DMS153 treated with DMSO at 0.1 percent for 48 hours (cell line): ENCODE measurements at regions not wholly inside any gene's neighbourhood (a gene's known extent, or its start where the extent isn't known, plus 50 kb on each side); places are given as distances from the start of the nearest gene placed in this dataset.

ENCODE experiments used
- DNase-seq: peaks from one replicate; lab custom pipeline; 2025; ENCODE audit not compliant: unreplicated experiment; lab: John Stamatoyannopoulos, UW

DNA sequence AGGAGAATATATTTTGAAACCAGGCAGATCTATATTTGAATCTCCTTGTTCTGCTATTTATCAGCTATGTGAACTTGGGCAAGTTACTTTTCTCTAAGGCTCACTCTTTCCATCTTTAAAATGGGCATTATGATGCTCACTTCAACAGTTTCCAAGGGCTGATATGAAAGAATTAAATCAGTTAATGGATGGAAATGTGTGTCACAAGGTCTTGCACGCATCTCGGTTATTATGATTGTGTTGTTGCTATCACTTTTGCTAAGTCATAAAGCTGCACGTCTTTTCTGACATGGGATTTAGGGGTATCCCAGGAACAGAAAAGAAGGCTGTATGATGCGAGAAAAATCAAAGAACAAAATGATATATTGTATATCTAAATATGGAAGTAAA, 721.5 kb upstream of the TBX3 start:
- no peak for DNase-seq

GRCh38 chr12:115404761-115405470, 720.9 kb upstream of the TBX3 start:
- no peak for DNase-seq

GRCh38 chr12:115403689-115404088, 719.7 kb upstream of the TBX3 start:
- DNase-seq: no peak

DNA sequence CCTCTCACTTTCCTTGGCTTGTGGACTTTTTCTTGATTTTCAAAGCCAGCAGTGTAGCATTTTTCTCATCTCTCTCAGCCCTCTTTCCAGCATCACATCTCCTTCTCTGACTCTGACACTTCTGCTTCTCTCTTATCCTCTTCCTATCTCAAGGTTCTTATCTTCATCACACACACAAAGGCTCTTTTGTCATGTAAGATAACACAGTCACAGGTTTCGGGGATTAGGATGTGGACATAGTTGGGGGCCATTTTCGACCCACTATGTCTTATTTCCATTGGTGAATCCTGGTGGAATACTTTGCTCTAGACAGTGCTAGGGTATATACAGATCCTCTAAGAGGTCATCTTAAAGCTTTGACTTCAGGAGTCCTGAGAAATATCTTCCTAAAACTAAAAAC, 719.3 kb upstream of the TBX3 start:
- DNase-seq: no peak

- no peak for DNase-seq
These were observed 718.6 kb upstream of the TBX3 start for GRCh38 chr12:115402443-115403180.

DNA sequence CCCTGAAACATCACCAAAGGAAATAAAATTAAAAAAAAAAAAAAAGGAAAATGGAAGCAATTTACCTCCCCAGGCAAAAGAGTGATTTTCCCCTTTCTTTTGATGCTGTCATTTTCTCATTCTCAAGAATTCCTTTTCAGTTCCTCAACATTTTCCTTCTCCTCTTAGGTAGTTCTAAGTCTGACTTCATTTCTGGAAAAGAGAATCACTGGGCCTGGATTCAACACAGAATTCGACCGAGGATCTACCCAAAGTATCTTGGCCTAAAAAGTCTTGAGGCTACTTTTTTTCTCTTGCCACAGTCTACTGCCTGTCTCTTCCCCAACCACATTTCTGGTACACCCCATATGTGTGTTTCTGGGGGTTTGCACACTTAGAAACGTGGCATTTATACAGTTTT, 717.8 kb upstream of the TBX3 start:
- no peak for DNase-seq

- DNase-seq: no peak
These were observed 716.0 kb upstream of the TBX3 start for GRCh38 chr12:115400011-115400410.

GRCh38 chr12:115398311-115398781, 714.4 kb upstream of the TBX3 start:
- DNase-seq: no peak

GRCh38 chr12:115396567-115396966, 712.6 kb upstream of the TBX3 start:
- no peak for DNase-seq

- DNase-seq: peak; percentile 54
These were observed 710.7 kb upstream of the TBX3 start for GRCh38 chr12:115394496-115395220.

DNA sequence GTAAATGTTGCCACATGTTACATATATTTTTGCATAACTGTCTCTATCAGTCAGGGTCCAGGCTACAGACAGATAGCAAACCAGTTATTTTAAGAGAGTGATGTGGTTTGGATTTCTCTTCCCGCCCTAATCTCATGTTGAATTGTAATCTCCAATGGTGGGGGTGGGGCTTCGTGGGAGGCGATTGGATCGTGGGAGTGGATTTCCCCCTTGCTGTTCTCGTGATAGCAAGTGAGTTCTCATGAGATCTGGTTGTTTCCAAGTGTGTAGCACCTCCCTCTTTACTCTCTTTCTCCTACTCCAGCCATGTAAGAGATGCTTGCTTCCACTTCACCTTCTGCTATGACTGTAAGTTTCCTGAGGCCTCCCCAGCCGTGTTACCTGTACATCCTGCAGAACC, 704.2 kb upstream of the TBX3 start:
- DNase-seq: no peak

DNA sequence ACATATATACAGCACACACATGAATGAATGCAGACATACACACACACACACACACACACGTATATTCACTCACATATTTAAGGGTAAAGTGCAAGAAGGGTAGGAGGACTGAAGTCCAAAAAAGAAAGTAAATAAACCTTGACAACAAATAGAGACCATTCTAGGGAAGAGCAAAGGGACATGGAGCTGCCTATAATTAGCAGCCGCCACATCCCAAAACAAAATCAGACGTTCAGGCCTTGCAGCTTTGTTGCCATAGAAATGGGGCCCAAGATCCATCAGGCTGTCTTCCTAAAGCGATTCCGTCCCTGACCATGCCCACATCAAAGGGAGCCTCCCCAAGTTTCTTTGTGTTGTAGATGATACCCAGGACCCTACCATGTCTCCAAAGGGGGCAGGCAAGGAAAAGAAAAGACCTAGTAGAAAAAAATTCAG, 703.5 kb upstream of the TBX3 start:
- no peak for DNase-seq

- DNase-seq: no peak
These were observed 703.0 kb upstream of the TBX3 start for GRCh38 chr12:115386946-115387345.

DNA sequence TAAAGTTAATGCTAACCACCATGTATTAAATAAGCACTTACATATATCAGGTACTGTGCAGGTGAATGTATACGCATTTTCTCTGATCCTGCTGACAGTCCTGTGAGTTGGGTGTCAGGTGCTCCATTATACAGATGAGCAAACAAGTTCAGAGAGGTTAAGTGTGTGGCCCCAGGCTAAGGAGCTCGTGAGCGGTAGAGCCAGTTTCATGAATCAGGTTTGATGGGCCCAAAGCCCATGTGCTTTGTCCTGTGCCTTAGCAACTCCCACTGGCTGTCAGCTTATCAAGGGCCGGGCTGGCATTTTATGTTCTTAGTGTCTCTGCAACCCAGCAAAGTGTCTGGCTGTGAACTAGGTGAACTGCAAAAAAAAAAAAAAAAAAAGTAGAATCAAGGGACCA, 701.2 kb upstream of the TBX3 start:
- no peak for DNase-seq

DNA sequence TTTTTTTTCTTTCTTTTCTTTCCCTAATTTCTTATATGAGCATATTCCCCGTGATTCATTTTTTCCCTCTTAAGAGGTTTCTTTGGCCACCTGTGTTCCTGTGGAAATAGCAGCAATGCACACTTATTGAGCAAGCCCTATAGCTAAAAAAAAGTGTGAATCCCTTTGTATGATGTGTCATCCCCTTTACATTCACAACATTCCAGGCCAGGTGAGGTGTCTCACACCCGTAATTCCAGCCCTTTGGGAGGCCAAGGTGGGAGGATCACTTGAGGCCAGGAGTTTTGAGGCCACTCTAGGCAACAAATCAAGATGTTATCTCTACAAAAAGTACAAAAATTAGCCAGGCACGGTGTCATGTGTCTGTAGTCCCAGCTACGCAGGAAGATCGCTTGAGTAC, 700.4 kb upstream of the TBX3 start:
- no peak for DNase-seq

DNA sequence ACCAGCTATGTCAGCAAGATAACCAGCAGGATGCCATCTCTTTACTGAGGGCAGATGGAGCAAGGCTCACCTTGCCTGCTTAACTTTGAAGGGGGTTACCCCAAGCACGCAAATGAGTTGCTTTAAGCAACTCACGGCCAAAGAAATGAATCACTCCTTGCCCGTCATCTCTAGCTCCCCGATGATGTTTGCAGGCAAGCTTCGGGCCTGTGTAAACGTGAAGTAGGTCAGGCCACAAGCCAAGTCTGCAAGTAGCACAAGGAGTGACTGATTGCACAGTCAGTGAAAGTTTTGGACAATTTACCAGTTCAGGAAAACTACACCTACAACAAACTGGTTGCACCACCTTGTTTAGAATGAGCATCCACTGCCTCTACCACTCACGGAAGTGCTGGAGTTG, 699.7 kb upstream of the TBX3 start:
- no peak for DNase-seq

- no peak for DNase-seq
These were observed 698.7 kb upstream of the TBX3 start for GRCh38 chr12:115382681-115383080.

DNA sequence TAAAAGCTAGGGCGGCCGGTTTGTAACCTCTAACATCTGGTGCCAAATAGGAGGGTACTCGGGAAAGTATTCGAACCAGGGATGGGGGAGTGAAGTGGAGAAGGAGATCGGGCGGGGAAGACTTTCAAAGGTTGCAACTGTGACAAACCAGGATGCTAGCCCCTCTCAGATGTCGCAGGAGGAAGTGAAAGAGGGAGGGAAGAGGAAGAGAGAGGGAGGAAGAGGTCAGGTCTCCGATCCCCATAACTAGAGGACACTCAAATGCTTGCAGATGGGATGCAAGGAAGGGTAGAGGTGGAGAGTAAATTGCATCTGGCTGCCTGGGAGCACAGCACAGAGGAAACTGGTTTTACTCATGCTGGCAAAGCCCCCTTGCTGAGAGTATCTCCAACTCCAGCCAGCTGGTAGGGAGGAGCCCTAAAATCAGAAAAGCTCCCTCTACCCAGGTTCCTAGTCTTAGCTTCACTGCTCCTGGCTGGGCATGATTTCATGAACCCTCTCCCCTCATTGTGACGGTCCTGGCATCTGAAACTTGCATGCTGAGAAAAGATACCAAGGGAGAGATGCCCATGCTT, 696.7 kb upstream of the TBX3 start:
- DNase-seq: no peak

DNA sequence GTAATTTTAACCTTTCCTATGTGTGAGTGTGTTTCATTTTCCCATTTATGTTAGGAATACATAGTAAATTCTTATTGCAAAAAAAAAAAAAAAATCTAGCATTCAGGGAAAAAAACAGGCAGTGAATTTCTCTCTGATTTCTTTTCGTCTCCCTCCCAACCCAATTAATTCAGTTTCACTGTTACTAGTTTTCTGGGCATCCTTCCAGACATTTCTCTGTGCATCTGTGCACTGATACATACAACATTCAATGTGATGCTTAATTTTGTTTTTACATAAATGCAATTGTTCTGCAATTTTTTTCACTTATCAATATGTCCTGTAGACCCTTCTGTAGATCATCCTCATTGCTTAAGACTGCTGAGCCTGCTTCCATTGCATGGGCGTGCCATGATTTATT, 694.3 kb upstream of the TBX3 start:
- DNase-seq: no peak

- no peak for DNase-seq
These were observed 693.8 kb upstream of the TBX3 start for GRCh38 chr12:115377779-115378178.

DNA sequence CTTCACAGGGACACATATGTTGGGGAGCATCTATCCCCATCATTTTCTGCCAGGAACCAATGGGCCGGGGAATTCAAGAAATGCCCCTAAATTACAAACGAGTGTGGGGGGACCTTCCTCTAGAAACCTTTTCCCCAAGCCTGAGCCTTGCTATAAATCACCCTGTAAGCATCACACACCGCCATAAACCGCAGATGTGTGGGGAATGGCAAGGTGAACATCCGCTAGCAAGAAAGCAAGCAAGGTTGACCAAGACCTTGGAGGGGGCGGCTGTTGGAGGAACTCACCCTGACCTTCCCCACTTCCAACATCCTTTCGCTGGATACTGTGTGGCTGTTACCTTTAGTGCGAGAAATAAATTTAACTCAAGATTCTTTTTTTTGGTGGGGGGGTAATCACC, 693.3 kb upstream of the TBX3 start:
- no peak for DNase-seq
